ENCODE measurements at regions not wholly inside any gene's neighbourhood (a gene's known extent, or its start where the extent isn't known, plus 50 kb on each side); places are given as distances from the start of the nearest gene placed in this dataset.
A peak's percentile ranks its signal among the peaks of the same experiment; 100 is the strongest.

DNA sequence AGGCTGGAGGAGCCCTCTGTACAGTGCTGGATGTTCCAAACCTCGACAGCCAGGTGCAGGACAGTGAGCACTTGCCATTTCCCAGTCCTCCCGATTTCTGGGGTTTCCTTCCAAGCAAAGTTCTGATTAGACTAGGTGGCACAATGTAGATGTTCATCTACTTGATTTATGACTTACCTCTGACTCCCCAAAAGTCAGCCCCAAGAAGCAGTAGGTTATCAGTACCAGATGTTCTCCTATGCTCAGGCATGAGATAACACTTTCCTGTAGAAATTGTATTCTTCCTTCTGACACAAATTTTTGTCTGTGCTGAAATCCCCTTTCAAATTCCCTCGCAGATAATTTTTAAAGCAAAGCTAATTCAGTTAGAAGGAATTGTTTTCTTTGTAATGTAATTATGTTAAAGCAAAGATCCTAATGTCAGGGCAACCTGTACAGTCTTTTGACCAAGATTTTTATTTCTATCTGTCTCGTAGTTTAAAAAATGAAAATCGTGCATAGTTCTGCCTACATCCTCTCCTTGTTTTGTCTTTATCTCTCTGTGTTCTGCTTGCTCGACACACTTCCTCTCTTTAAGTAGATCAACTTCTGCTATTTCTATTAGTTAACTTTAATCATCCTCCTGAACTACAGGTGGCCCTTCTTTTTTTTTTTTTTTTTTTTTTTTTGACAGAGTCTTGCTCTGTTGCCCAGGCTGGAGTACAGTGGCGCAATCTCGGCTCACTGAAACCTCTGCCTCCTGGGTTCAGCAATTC is 102.4 kb upstream of the PJA2 start:
- Histone ChIP-seq H3K27me3 (ENCODE audit: control insufficient read depth in 4 of 4, insufficient read depth in 4 of 4, low read length in 3 of 4) (no peaks in the 10 kb centered on the region), H3K9me3 (ENCODE audit: control insufficient read depth in 4 of 4, low read length in 3 of 4) (no peaks in the 10 kb centered on the region), H3K4me1 (ENCODE audit: control insufficient read depth in 4 of 4, insufficient read depth in 4 of 4, low read length in 3 of 4) (no peaks in the 10 kb centered on the region), H3K4me3 (ENCODE audit: low read depth in 1 of 3, low read length in 3 of 3) (no peak overlapping the region), H3K27ac (ENCODE audit: low read depth in 1 of 2, low read length in 2 of 2) (no peak overlapping the region), H3K36me3 (ENCODE audit: control insufficient read depth in 4 of 4, insufficient read depth in 3 of 4, low read depth in 1 of 4, low read length in 3 of 4) (no peaks in the 10 kb centered on the region), H3K9ac (ENCODE audit: low read depth in 1 of 2, low read length in 2 of 2) (no peak overlapping the region)
- TF ChIP-seq FOXA2 (IDR thresholded peaks at IDR 0.05) (no peak), TAF1 (conservative IDR thresholded peaks at IDR 0.05) (no peak), RAD21 (IDR thresholded peaks at IDR 0.05) (no peak), FOXA1 (IDR thresholded peaks at IDR 0.05) (no peak), GABPA (IDR thresholded peaks at IDR 0.05 in 1 of 2, conservative IDR thresholded peaks at IDR 0.05 in 1 of 2) (no peak)
- TF ChIP-seq, protein P1, sequence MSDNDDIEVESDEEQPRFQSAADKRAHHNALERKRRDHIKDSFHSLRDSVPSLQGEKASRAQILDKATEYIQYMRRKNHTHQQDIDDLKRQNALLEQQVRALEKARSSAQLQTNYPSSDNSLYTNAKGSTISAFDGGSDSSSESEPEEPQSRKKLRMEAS (IDR thresholded peaks at IDR 0.05) = no peak
- WGBS = 75% methylated on average over 8 of the region's 8 CpGs
- no peak for DNase-seq (ENCODE audit: low spot score)

- DNase-seq (ENCODE audit: low spot score) = no peak
- Histone ChIP-seq H3K4me3 (ENCODE audit: low read depth in 1 of 3, low read length in 3 of 3) (no peak overlapping the region), H3K4me1 (ENCODE audit: control insufficient read depth in 4 of 4, insufficient read depth in 4 of 4, low read length in 3 of 4) (no peaks in the 10 kb centered on the region), H3K27me3 (ENCODE audit: control insufficient read depth in 4 of 4, insufficient read depth in 4 of 4, low read length in 3 of 4) (no peaks in the 10 kb centered on the region), H3K27ac (ENCODE audit: low read depth in 1 of 2, low read length in 2 of 2) (no peak overlapping the region), H3K9me3 (ENCODE audit: control insufficient read depth in 4 of 4, low read length in 3 of 4) (no peaks in the 10 kb centered on the region), H3K9ac (ENCODE audit: low read depth in 1 of 2, low read length in 2 of 2) (no peak overlapping the region), H3K36me3 (ENCODE audit: control insufficient read depth in 4 of 4, insufficient read depth in 3 of 4, low read depth in 1 of 4, low read length in 3 of 4) (no peaks in the 10 kb centered on the region)
- no peak for TF ChIP-seq RXRA (IDR thresholded peaks at IDR 0.05)
- TF ChIP-seq, protein P1 (IDR thresholded peaks at IDR 0.05) = peak; percentile 17
- 80% methylated on average over 1 of the region's 1 CpG for WGBS
Measured at GRCh38 chr5:109506556-109506955, 96.8 kb upstream of the PJA2 start.

- no peak for TF ChIP-seq HNF4G (IDR thresholded peaks at IDR 0.05)
- TF ChIP-seq, protein P2, sequence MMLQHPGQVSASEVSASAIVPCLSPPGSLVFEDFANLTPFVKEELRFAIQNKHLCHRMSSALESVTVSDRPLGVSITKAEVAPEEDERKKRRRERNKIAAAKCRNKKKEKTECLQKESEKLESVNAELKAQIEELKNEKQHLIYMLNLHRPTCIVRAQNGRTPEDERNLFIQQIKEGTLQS (IDR thresholded peaks at IDR 0.05) = no peak
- no peak for TF ChIP-seq SP1 (IDR thresholded peaks at IDR 0.05)
- TF ChIP-seq NR2F2 (IDR thresholded peaks at IDR 0.05) = no peak
- no peak for TF ChIP-seq RAD21 (IDR thresholded peaks at IDR 0.05)
- no peak for TF ChIP-seq TAF1 (conservative IDR thresholded peaks at IDR 0.05)
- no peak for TF ChIP-seq EGR1 (IDR thresholded peaks at IDR 0.05; ENCODE audit: low read depth in 2 of 2)
- no peak for TF ChIP-seq FOXA2 (IDR thresholded peaks at IDR 0.05)
- no peak for TF ChIP-seq FOXA1 (IDR thresholded peaks at IDR 0.05)
- TF ChIP-seq HNF4A (conservative IDR thresholded peaks at IDR 0.05) = no peak
- TF ChIP-seq GABPA (IDR thresholded peaks at IDR 0.05 in 1 of 2, conservative IDR thresholded peaks at IDR 0.05 in 1 of 2) = no peak
- Histone ChIP-seq H3K4me1 (ENCODE audit: control insufficient read depth in 4 of 4, insufficient read depth in 4 of 4, low read length in 3 of 4) (no peaks in the 10 kb centered on the region), H3K27me3 (ENCODE audit: control insufficient read depth in 4 of 4, insufficient read depth in 4 of 4, low read length in 3 of 4) (no peaks in the 10 kb centered on the region), H3K4me3 (ENCODE audit: low read depth in 1 of 3, low read length in 3 of 3) (no peak overlapping the region), H3K27ac (ENCODE audit: low read depth in 1 of 2, low read length in 2 of 2) (no peak overlapping the region), H3K36me3 (ENCODE audit: control insufficient read depth in 4 of 4, insufficient read depth in 3 of 4, low read depth in 1 of 4, low read length in 3 of 4) (no peaks in the 10 kb centered on the region), H3K9me3 (ENCODE audit: control insufficient read depth in 4 of 4, low read length in 3 of 4) (no peaks in the 10 kb centered on the region), H3K9ac (ENCODE audit: low read depth in 1 of 2, low read length in 2 of 2) (no peak overlapping the region)
- WGBS = 66% methylated on average over 3 of the region's 3 CpGs
- DNase-seq (ENCODE audit: low spot score) = no peak
Measured at GRCh38 chr5:109496112-109496511, 86.3 kb upstream of the PJA2 start.
